ENCODE measurements at regions not wholly inside any gene's neighbourhood (a gene's known extent, or its start where the extent isn't known, plus 50 kb on each side); places are given as distances from the start of the nearest gene placed in this dataset.

- H3K9ac ChIP-seq (ENCODE audit: control insufficient read depth, extremely low read depth, insufficient read depth, low read length) = no peak overlapping the region
- H3K4me3 ChIP-seq (ENCODE audit: control insufficient read depth in 2 of 3, extremely low read depth in 1 of 3, insufficient read depth in 2 of 3, low read depth in 1 of 3, low read length in 3 of 3) = no peak overlapping the region
- TF ChIP-seq CTCF (optimal IDR thresholded peaks at IDR 0.05 in 1 of 3, IDR thresholded peaks at IDR 0.05 in 1 of 3, conservative IDR thresholded peaks at IDR 0.05 in 1 of 3; ENCODE audit: extremely low read depth in 1 of 3, insufficient read depth in 2 of 3, low read length in 3 of 3) (no peak), EZH2 (IDR thresholded peaks at IDR 0.05; ENCODE audit: low read length) (no peak)
- no peak overlapping the region for H3K27ac ChIP-seq (ENCODE audit: control insufficient read depth, insufficient read depth, low read length)
- FAIRE-seq (no peak), DNase-seq (ENCODE audit: low read depth, low spot score) (no peak)
- H3K79me2 ChIP-seq (ENCODE audit: control insufficient read depth, insufficient read depth, low read length) = no peaks in the 10 kb centered on the region
- H3K4me1 ChIP-seq (ENCODE audit: control insufficient read depth, extremely low read depth, insufficient read depth, low read length) = no peaks in the 10 kb centered on the region
- H4K20me1 ChIP-seq (ENCODE audit: control insufficient read depth, extremely low read depth, insufficient read depth, low read length) = no peaks in the 10 kb centered on the region
- no peaks in the 10 kb centered on the region for H3K9me1 ChIP-seq (ENCODE audit: control insufficient read depth, extremely low read depth, insufficient read depth, low read length)
- no peaks in the 10 kb centered on the region for H3K9me3 ChIP-seq (ENCODE audit: control insufficient read depth, low read depth, low read length)
- no peak overlapping the region for H3K4me2 ChIP-seq (ENCODE audit: control insufficient read depth, extremely low read depth, insufficient read depth, low read depth, low read length)
- dilution Hi-C loops (cut with MboI; ENCODE audit: extremely low pct_ligation_motif_present, low sequenced_read_pairs) = no loop called here
- no peak overlapping the region for H2AFZ ChIP-seq (ENCODE audit: control insufficient read depth, low read length)
- no peaks in the 10 kb centered on the region for H3K36me3 ChIP-seq (ENCODE audit: control insufficient read depth in 2 of 2, extremely low read depth in 1 of 2, insufficient read depth in 2 of 2, low read length in 2 of 2)
- H3K27me3 ChIP-seq (ENCODE audit: control insufficient read depth, extremely low read depth, insufficient read depth, low read length) = no peaks in the 10 kb centered on the region
Measured at GRCh38 chr2:81247648-81248047, 943.1 kb upstream of the LRRTM1 start.

- Histone ChIP-seq H3K4me1 (ENCODE audit: control insufficient read depth, extremely low read depth, insufficient read depth, low read length) (no peaks in the 10 kb centered on the region), H3K27ac (ENCODE audit: control insufficient read depth, insufficient read depth, low read length) (no peak overlapping the region), H3K9me1 (ENCODE audit: control insufficient read depth, extremely low read depth, insufficient read depth, low read length) (no peaks in the 10 kb centered on the region), H3K36me3 (ENCODE audit: control insufficient read depth in 2 of 2, extremely low read depth in 1 of 2, insufficient read depth in 2 of 2, low read length in 2 of 2) (no peaks in the 10 kb centered on the region), H2AFZ (ENCODE audit: control insufficient read depth, low read length) (no peak overlapping the region), H3K4me2 (ENCODE audit: control insufficient read depth, extremely low read depth, insufficient read depth, low read depth, low read length) (no peak overlapping the region), H3K79me2 (ENCODE audit: control insufficient read depth, insufficient read depth, low read length) (no peaks in the 10 kb centered on the region), H4K20me1 (ENCODE audit: control insufficient read depth, extremely low read depth, insufficient read depth, low read length) (no peaks in the 10 kb centered on the region), H3K9me3 (ENCODE audit: control insufficient read depth, low read depth, low read length) (no peaks in the 10 kb centered on the region), H3K27me3 (ENCODE audit: control insufficient read depth, extremely low read depth, insufficient read depth, low read length) (no peaks in the 10 kb centered on the region), H3K9ac (ENCODE audit: control insufficient read depth, extremely low read depth, insufficient read depth, low read length) (no peak overlapping the region), H3K4me3 (ENCODE audit: control insufficient read depth in 2 of 3, extremely low read depth in 1 of 3, insufficient read depth in 2 of 3, low read depth in 1 of 3, low read length in 3 of 3) (no peak overlapping the region)
- dilution Hi-C loops (cut with MboI; ENCODE audit: extremely low pct_ligation_motif_present, low sequenced_read_pairs) = no loop called here
- FAIRE-seq = no peak
- TF ChIP-seq CTCF (optimal IDR thresholded peaks at IDR 0.05 in 1 of 3, IDR thresholded peaks at IDR 0.05 in 1 of 3, conservative IDR thresholded peaks at IDR 0.05 in 1 of 3; ENCODE audit: extremely low read depth in 1 of 3, insufficient read depth in 2 of 3, low read length in 3 of 3) (no peak), EZH2 (IDR thresholded peaks at IDR 0.05; ENCODE audit: low read length) (no peak)
- DNase-seq (ENCODE audit: low read depth, low spot score) = no peak
Measured at GRCh38 chr2:81242501-81242900, 937.9 kb upstream of the LRRTM1 start.
